ENCODE measurements at regions not wholly inside any gene's neighbourhood (a gene's known extent, or its start where the extent isn't known, plus 50 kb on each side); places are given as distances from the start of the nearest gene placed in this dataset.
"Not testable (repeated sequence)": the region's sequence is repeated elsewhere in the genome, so short reads cannot be mapped to it uniquely, and the experiment has no call there.

GRCh38 chr17:20695871-20696270, 116.3 kb downstream of the CDRT15L2 start:
- TF ChIP-seq CTCF, POLR2A (IDR thresholded peaks at IDR 0.05): not testable (repeated sequence)

All from adrenal gland (tissue), 5 donors.